ENCODE measurements at regions not wholly inside any gene's neighbourhood (a gene's known extent, or its start where the extent isn't known, plus 50 kb on each side); places are given as distances from the start of the nearest gene placed in this dataset.
"Not testable (repeated sequence)": the region's sequence is repeated elsewhere in the genome, so short reads cannot be mapped to it uniquely, and the experiment has no call there.

- DNase-seq; in situ Hi-C loops (cut with MboI; ENCODE audit: low pct_unique_long_range_greater_than_20kb, low sequenced_read_pairs): not testable (repeated sequence)
These were observed 319.9 kb downstream of the NPHP4 start for GRCh38 chr1:5672355-5672754.

- DNase-seq: no peak
- in situ Hi-C loops (cut with MboI; ENCODE audit: low pct_unique_long_range_greater_than_20kb, low sequenced_read_pairs): no loop called here
These were observed 321.5 kb downstream of the NPHP4 start for GRCh38 chr1:5670590-5671350.

GRCh38 chr1:5667513-5668325 lies 324.5 kb downstream of the NPHP4 start:
- in situ Hi-C loops (cut with MboI; ENCODE audit: low pct_unique_long_range_greater_than_20kb, low sequenced_read_pairs): no loop called here
- DNase-seq: no peak

- DNase-seq: no peak
- in situ Hi-C loops (cut with MboI; ENCODE audit: low pct_unique_long_range_greater_than_20kb, low sequenced_read_pairs): no loop called here
These were observed 327.0 kb downstream of the NPHP4 start for GRCh38 chr1:5664906-5665875.

- in situ Hi-C loops (cut with MboI; ENCODE audit: low pct_unique_long_range_greater_than_20kb, low sequenced_read_pairs): no loop called here
- DNase-seq: no peak
These were observed 328.0 kb downstream of the NPHP4 start for GRCh38 chr1:5664081-5664768.

GRCh38 chr1:5662744-5663126 lies 329.5 kb downstream of the NPHP4 start:
- DNase-seq: no peak
- in situ Hi-C loops (cut with MboI; ENCODE audit: low pct_unique_long_range_greater_than_20kb, low sequenced_read_pairs): no loop called here

GRCh38 chr1:5662086-5662743 lies 330.0 kb downstream of the NPHP4 start:
- DNase-seq: no peak
- in situ Hi-C loops (cut with MboI; ENCODE audit: low pct_unique_long_range_greater_than_20kb, low sequenced_read_pairs): no loop called here

GRCh38 chr1:5661196-5662085 lies 330.8 kb downstream of the NPHP4 start:
- in situ Hi-C loops (cut with MboI; ENCODE audit: low pct_unique_long_range_greater_than_20kb, low sequenced_read_pairs): no loop called here
- DNase-seq: no peak

- in situ Hi-C loops (cut with MboI; ENCODE audit: low pct_unique_long_range_greater_than_20kb, low sequenced_read_pairs): no loop called here
- no peak for DNase-seq
These were observed 331.9 kb downstream of the NPHP4 start for GRCh38 chr1:5660141-5660935.

GRCh38 chr1:5659606-5660005 lies 332.6 kb downstream of the NPHP4 start:
- no peak for DNase-seq
- in situ Hi-C loops (cut with MboI; ENCODE audit: low pct_unique_long_range_greater_than_20kb, low sequenced_read_pairs): no loop called here

- no peak for DNase-seq
- in situ Hi-C loops (cut with MboI; ENCODE audit: low pct_unique_long_range_greater_than_20kb, low sequenced_read_pairs): no loop called here
These were observed 333.6 kb downstream of the NPHP4 start for GRCh38 chr1:5658340-5659316.

GRCh38 chr1:5651964-5652821 lies 340.0 kb downstream of the NPHP4 start:
- no peak for DNase-seq
- in situ Hi-C loops (cut with MboI; ENCODE audit: low pct_unique_long_range_greater_than_20kb, low sequenced_read_pairs): no loop called here

GRCh38 chr1:5651473-5651872 lies 340.8 kb downstream of the NPHP4 start:
- in situ Hi-C loops (cut with MboI; ENCODE audit: low pct_unique_long_range_greater_than_20kb, low sequenced_read_pairs): no loop called here
- DNase-seq: no peak

- in situ Hi-C loops (cut with MboI; ENCODE audit: low pct_unique_long_range_greater_than_20kb, low sequenced_read_pairs): no loop called here
- no peak for DNase-seq
These were observed 341.2 kb downstream of the NPHP4 start for GRCh38 chr1:5651027-5651410.

Data from KBM-7 (cell line).